GM12878 (cell line): ENCODE measurements at regions not wholly inside any gene's neighbourhood (a gene's known extent, or its start where the extent isn't known, plus 50 kb on each side); places are given as distances from the start of the nearest gene placed in this dataset.

Source experiments
- ATF2 ChIP-seq: IDR thresholded peaks from 2 replicates; pipeline ENCODE4 v1.6.1; 2012; ENCODE audit warnings: low read length, inconsistent platforms
- POLR2A ChIP-seq: IDR thresholded peaks from 2 replicates; pipeline ENCODE4 v1.6.1; 2011; ENCODE audit warnings: low read depth, mild to moderate bottlenecking, low read length
- TARDBP ChIP-seq: IDR thresholded peaks from 2 replicates; pipeline ENCODE4 v1.6.1; 2016; ENCODE audit warnings: borderline replicate concordance
- USF2 ChIP-seq: IDR thresholded peaks from 2 replicates; pipeline ENCODE4 v1.6.1; 2011; ENCODE audit warnings: low read depth, low read length, improper control_type of control experiment, borderline replicate concordance

GRCh38 chr14:84871734-84872133, 658.2 kb upstream of the FLRT2 start:
- TF ChIP-seq ATF2 (no peak), TARDBP (no peak), USF2 (no peak), POLR2A (no peak)
